Kidney capillary endothelial cell (primary cell): ENCODE measurements at regions not wholly inside any gene's neighbourhood (a gene's known extent, or its start where the extent isn't known, plus 50 kb on each side); places are given as distances from the start of the nearest gene placed in this dataset.

Experiments used
- DNase-seq: peaks from one replicate; pipeline ENCODE4 v3.0.0-alpha.2; 2018; ENCODE audit warnings: low spot score

GRCh38 chr21:15370462-15370975 lies 305.7 kb upstream of the NRIP1 start:
- DNase-seq, result no peak

GRCh38 chr21:15373941-15374340 lies 309.1 kb upstream of the NRIP1 start:
- no peak for DNase-seq

- no peak for DNase-seq
These were observed 315.0 kb upstream of the NRIP1 start for GRCh38 chr21:15379776-15380175.

GRCh38 chr21:15383588-15383987 lies 318.8 kb upstream of the NRIP1 start:
- no peak for DNase-seq

- DNase-seq, result no peak
These were observed 325.2 kb upstream of the NRIP1 start for GRCh38 chr21:15390049-15390448.

- no peak for DNase-seq
These were observed 332.5 kb upstream of the NRIP1 start for GRCh38 chr21:15397258-15397657.

GRCh38 chr21:15400905-15401304 lies 328.9 kb upstream of the USP25 start:
- DNase-seq, result peak; percentile 21

GRCh38 chr21:15401331-15401730 lies 328.5 kb upstream of the USP25 start:
- DNase-seq, result no peak

- no peak for DNase-seq
These were observed 324.6 kb upstream of the USP25 start for GRCh38 chr21:15405214-15405613.

- DNase-seq, result no peak
These were observed 323.0 kb upstream of the USP25 start for GRCh38 chr21:15406791-15407190.

GRCh38 chr21:15407585-15407984 lies 322.2 kb upstream of the USP25 start:
- DNase-seq, result no peak

GRCh38 chr21:15408089-15408488 lies 321.7 kb upstream of the USP25 start:
- DNase-seq, result no peak

GRCh38 chr21:15409031-15409430 lies 320.8 kb upstream of the USP25 start:
- DNase-seq, result no peak

- no peak for DNase-seq
These were observed 318.9 kb upstream of the USP25 start for GRCh38 chr21:15410853-15411252.

- no peak for DNase-seq
These were observed 315.7 kb upstream of the USP25 start for GRCh38 chr21:15414057-15414456.

- DNase-seq, result no peak
These were observed 314.1 kb upstream of the USP25 start for GRCh38 chr21:15415541-15416261.

GRCh38 chr21:15421441-15421881 lies 308.3 kb upstream of the USP25 start:
- no peak for DNase-seq

GRCh38 chr21:15421947-15422346 lies 307.8 kb upstream of the USP25 start:
- DNase-seq, result no peak

GRCh38 chr21:15422783-15423182 lies 307.0 kb upstream of the USP25 start:
- DNase-seq, result no peak

- no peak for DNase-seq
These were observed 305.9 kb upstream of the USP25 start for GRCh38 chr21:15423676-15424445.

GRCh38 chr21:15425049-15425448 lies 304.7 kb upstream of the USP25 start:
- DNase-seq, result no peak

GRCh38 chr21:15430023-15430422 lies 299.8 kb upstream of the USP25 start:
- no peak for DNase-seq

GRCh38 chr21:15430577-15430976 lies 299.2 kb upstream of the USP25 start:
- DNase-seq, result peak; percentile 51
